Germinal center (tissue), 1 donor: ENCODE measurements at regions not wholly inside any gene's neighbourhood (a gene's known extent, or its start where the extent isn't known, plus 50 kb on each side); places are given as distances from the start of the nearest gene placed in this dataset.
A peak's percentile ranks its signal among the peaks of the same experiment; 100 is the strongest.

ENCODE experiments used
- DNase-seq: peaks from one replicate; pipeline ENCODE4 v3.0.0; 2012; ENCODE audit warnings: mixed read lengths, low spot score

DNA sequence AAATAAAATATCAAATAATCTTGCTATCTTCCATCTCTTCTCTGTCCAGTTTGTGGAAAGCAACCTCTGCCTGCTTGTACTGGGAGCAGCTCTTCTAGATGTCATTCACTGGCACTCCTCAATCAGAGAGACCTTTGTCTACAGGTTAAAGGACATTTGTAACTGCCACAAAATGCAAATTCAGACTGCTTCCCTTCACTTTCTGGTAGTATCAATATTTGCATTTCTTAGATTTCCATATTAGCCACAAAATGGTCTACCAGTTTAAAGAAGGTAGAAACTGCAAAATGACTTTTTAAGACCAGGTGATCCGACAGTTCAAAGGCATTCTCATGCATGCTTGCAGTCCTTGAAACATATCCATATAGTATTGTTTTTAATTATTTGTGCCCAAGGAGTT, 51.7 kb upstream of the RCN1 start:
- DNase-seq = no peak

- DNase-seq = no peak
Measured at GRCh38 chr11:32034680-32035079, 56.2 kb upstream of the RCN1 start.

DNA sequence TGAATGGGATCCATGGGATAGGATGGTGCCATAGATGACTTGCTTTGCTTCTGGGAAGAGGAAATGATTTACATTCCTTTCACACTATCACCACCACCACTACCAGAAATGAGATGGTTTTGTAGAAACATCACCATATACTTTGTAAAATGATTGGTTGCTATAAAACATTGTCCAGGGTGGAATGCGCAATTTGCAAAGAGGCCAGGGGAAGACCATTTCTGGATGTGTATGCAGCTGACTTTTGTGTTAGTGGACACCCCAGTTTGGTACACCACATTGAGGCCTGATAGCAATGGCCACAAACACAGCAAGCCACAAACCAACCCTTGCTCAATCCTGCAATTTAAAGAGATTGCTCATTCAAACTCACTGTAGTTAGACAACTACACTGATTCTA, 56.7 kb upstream of the RCN1 start:
- no peak for DNase-seq

DNA sequence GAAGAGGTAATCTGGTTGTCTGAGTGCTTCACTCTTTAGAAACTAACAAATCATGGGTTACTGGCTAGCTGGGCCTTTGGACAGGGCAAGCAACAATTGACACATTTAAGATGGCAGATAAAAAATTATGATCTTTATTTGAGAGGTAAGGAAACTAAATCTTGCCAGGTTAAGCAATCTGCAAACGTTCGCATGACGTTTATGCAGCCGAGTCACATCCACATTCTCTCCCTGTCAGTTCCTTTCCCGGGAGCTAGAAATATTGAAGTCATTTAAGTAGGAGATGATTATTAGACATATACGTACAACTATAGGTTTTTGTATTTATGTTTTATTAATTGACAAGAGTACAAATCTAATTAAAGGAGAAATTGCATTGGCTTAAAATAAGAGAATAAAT, 57.4 kb upstream of the RCN1 start:
- no peak for DNase-seq

- no peak for DNase-seq
Measured at GRCh38 chr11:32033067-32033466, 57.8 kb upstream of the RCN1 start.

- DNase-seq = no peak
Measured at GRCh38 chr11:32032478-32032877, 58.4 kb upstream of the RCN1 start.

DNA sequence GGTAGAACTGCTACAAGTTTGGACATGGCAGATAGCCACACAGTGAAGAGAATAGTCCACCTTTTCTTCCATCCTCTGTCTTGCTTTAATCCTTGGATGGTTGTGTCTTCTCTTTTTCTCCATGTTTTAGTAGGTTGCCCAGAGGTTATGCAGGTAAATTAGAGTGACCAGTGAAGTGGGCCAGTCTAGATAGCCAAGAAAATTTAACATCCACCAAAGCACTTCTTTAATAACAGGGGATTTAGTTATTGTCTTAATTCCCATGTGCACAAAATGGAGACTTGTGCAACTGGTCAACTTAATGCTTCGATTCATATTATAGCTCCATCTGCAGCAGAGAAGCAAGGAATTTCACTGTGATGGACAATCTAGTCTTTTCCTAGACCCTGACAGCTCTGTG, 58.8 kb upstream of the RCN1 start:
- no peak for DNase-seq

DNA sequence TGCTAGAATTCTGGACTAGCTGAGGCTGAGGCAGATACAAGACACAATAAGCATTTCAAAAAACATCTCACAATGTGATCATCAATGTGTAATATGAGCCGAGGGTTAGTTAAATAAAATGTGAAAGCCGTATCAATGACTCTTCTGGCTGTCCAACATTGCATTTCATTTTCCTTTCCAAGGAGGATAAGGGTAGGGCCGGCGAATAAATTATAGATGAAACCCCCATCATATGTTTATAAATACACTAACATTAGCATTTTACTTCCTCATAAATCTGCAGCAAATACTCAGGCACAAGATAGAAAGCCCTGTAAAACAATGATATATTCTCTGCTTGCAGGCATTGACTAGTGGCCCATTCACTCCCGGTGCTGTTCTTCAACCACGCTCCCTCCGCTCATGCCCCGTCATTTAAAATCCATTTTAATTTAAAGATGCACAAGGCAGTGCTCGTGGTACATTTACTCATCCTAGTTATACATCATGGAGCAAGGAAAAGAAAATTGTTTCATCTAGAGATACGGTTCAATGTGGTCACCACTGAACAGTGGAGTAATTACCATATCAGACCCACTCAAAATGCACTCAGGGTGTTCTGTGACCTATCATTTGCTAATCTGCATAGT, 59.9 kb upstream of the RCN1 start:
- no peak for DNase-seq

DNA sequence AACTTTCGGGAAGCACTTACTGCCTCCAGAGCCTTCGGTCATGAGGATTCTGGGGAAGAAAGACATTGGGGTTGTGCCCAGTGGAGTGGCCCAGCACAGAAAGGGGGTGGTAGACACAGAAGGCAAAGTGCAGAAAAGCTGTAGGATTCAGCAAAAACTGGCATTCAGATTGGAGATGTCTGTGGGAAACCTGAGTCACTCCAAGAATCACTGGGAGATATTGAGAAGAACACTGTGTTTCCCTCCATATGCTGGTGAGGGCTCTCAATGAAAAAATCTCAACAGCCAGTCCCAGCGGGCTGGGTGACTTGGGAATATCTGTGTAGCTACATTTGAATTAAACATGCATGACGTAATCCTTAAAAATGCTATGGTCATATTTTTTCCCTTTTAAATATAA, 61.2 kb upstream of the RCN1 start:
- no peak for DNase-seq

DNA sequence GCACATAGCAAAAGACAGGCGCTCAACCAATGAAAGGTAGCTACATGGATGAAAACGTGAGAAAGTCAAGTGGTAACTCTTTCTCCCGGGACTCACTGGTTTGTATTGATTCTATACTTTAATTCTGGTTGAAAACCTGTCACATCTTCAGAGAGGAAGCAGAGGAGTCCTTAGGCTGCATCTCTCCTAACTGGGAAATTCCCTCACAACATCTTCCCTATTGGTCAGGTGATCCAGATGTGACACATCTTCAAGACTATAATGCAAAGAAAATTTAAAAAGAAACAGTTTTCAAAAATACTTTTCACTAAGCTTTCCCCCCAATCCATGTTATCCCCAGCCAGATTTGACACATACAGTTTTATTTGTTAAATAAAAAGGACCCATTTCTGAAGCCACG, 62.7 kb upstream of the RCN1 start:
- DNase-seq = no peak

DNA sequence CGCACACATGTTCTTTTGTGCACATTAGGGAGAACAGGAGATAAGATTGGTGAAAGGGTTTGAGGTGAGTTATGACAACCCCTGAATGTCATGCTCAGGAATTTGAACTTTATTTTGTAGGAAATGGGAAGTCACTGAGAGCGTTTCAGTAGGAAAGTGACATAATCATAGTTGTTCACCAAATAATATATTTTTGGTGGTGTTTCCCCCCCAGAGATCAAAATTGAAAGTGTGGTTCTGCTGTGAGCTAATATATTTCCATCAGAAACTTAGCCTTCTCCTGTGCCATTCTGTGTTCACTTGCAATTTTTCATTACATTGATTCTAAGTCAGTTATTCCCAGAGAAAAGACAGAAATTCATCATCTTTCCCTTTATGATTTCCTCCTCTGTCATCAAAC, 64.1 kb upstream of the RCN1 start:
- DNase-seq = no peak

DNA sequence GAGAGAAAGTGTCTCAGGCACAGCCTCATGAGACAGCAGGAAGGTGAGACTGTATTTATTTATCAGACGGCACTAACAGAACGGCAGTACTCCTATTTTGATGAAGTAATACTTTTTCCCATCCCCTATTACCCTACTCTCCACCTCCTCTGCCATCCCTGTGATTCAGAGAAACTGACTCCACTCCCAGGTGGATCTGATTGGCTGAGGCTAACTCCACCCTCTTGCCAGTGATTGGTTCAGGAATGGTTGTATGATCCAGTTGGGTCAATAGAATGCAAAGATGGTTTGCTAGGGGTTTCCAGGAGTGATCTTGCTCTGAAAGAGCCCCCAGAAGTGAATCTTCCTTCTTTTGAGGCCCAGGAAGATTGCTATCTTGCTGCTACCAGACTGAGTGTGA, 65.9 kb upstream of the RCN1 start:
- DNase-seq = no peak

DNA sequence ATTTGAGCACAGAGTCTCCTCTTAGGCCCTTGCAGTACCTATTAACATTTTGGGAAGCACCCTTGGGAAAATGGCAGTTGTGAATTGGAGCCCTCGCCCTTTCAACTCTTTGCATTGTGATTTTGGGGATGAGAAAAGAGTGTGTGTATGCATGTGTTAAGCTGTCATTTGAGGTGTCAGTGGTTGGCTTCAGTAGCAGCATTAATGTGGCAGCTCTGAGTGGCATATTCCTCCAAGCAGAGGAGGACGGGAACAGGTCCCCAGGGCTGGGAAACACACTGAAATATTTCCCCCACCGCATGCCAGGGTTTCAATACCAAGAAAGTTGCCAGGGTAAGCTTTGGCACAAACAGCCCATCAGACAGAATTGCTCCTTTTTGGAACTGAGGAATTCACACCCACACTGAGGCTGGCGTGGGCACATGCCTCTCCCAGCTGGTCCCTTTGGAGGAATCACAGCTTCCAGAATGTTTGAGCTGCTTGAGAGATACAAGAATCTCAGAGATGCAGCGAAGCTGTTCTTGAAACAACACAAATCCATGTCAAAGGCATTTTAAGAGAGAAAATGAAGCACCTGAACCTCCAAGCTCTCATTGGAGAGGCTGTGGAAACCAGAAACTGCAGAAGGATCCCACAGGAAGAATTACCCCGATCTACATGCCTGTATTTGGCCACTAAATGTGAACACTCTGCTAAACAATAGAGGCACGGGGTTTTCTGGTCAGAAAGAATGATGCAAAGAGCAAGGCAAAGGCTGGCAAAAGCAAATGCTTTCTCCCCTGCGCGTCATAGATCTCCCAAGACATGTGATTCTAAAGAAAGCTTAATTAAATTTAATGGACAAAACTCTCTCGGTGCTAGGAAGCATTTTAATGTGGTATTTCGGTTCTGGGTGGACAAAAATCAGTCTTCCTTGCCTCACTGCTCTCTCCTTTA, 67.2 kb upstream of the RCN1 start:
- DNase-seq = no peak

GRCh38 chr11:32018672-32019071, 72.2 kb upstream of the RCN1 start:
- no peak for DNase-seq

GRCh38 chr11:32016111-32016510, 74.8 kb upstream of the RCN1 start:
- DNase-seq = no peak

- DNase-seq = no peak
Measured at GRCh38 chr11:32015427-32015826, 75.4 kb upstream of the RCN1 start.

GRCh38 chr11:32013603-32014002, 77.3 kb upstream of the RCN1 start:
- no peak for DNase-seq

DNA sequence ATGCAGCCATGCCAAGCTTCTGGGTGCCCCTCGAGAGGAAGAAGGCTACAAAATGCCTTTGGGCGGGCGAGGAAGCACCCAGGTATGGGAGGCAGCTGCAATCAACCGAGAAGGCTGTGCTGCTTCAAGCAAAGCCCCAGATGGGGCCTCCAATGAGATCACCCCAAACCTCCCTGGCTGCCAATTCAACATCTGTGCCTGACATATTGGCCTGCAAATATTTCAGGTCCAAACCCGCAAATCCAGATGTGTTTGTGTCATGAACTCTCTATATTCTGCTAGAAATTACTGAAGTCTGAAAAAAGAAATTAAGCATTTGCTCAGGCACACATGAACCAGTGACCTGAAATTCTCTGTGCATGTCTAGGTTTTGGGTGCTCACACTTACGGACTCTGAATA, 78.8 kb upstream of the RCN1 start:
- no peak for DNase-seq

DNA sequence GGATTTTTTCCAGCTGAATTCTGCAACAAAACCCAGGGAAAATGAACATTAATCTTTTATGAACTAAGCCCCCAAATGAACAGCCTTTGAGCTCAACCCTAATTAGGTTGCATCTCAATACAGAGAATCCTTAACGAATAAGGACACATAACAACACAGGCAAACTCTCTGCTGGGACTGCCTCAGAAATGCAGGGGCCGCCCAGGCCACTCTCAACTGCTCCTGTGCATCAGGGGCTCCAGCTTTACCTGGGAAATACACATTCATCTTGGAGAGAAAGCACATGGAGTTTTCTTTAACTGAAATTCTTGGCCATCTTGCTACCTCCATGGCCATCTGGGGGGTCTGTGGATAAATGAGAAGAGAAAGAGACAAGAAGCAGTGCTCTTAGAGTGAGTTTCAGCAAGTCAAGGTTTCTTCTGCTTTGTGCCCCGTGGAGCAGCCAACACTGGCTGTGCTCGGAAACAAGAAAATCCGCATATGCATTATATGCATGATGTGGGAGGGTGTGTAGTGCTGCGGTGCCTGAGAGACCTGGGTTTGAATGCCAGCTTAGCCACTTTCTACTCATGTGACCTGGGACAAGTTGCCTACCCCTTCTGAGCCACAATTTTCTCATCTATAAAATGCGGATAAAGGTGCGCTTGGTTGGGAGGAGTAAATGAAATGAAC, 81.9 kb upstream of the RCN1 start:
- DNase-seq = no peak

DNA sequence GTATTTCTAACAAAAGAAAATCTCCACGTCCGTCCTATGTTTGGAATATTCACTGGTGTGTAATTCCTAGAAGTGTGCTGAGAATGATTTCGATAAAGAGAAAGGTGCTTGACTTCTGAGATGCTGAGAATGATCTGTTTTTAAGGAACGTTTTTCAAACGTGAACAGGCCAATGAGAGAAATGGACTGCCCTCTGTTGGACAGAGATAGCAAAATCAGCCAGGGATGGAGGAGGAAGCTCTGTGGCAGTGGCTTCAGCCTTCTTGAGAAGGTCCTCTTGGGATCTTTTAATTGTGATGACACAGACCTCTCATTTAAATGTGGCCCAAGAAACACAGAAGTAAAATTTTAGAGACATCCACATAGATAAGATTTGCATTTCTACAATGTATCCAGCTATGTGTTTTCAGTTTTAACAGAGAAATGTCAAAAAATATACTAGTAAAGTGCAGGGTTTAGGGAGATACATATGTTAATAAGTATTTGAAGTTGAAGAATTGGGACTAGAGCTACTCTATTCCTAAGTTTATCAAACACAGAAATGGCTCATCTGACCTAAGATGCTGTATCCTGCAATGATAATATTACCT, 84.0 kb upstream of the RCN1 start:
- DNase-seq = peak; percentile 57

GRCh38 chr11:32005786-32006416, 85.0 kb upstream of the RCN1 start:
- no peak for DNase-seq

DNA sequence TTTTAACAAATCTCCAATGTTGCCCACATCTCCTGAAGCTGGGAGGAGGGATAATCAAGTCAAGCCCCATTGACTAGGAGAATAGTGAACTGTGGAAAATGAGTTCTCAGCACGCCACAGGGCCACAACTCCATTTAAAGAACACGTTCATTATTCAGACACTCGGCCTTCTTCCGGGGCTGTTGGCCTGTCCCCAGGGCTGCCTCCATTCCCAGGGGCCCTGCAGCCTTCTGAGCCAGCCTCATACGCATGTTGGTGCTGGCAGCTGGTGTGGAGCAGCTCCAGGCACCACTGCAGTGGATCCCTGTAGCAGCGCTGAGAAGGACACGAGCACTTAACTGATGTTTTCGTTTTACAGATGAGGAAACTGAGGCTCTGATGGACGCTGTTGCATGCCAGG, 87.5 kb upstream of the RCN1 start:
- no peak for DNase-seq
